Right ventricle myocardium inferior (tissue), 1 donor: ENCODE measurements at regions not wholly inside any gene's neighbourhood (a gene's known extent, or its start where the extent isn't known, plus 50 kb on each side); places are given as distances from the start of the nearest gene placed in this dataset.

Experiments used
- ATAC-seq: fragments of 200-7000 bp; cut with Tn5 transposase; one replicate; pipeline ENCODE4 v1.9.1; 2020; ENCODE audit warnings: mild to moderate bottlenecking, moderate library complexity
- DNase-seq: peaks from one replicate; pipeline ENCODE4 v3.0.0; 2021; ENCODE audit errors: missing footprints
- intact Hi-C: fragments of 100-400 bp; cut with DNase I; formaldehyde crosslinking; loops from one replicate; pipeline ENCODE4 v1.11.0; 2022
- donor health status: DM: no; HTN: yes; CAD: no; lungs with severe emphysema.

DNA sequence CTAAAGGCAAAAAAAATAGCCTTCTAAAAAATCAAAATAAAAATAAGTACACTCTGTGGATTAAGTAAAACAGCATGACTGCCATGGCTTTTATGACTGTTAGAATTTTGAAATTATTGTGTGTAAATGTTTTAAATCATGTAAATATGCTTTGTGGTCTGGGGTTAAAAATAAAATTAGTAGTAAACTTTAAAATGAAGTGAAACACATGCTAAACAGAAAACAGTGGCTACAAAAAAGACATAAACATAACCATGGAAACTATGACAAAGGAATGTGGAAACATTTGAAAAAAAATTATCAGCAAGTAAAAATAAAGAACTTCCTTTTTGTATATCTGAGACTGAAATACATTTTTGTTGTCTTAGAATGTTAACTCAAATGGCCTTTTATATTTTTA lies 134.5 kb upstream of the SPEF2 start:
- no peak for ATAC-seq

DNA sequence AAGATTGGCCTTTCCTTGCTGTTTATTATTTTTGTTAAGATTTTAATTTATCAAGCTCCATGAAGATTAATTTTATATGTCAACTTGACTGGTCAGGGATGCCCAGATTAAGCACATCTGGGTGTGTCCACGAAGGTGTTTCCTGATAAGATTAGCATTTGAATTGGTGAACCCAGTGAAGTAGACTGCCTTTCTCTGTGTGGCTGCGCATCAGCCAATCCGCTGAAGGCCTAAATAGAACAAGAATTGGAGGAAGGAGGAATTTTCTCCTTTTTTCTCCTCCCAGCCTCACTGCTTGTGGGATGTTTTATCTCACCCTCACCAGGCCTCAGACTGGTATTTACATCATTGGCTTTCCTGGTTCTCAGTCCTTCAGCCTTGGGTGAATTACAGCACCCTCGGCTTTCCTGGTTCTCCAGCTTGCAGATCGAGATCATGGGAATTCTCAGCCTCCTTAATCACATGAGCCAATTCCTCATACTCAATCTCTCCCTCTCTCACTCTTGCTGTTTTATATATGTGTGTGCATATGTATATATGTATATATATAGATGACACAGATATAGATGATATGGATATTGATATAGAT lies 135.4 kb upstream of the SPEF2 start:
- DNase-seq = no peak
- ATAC-seq = no peak
- intact Hi-C loops = no loop called here

More for the DNA sequence above, 134.5 kb upstream of the SPEF2 start:
- DNase-seq = no peak
- intact Hi-C loops = no loop called here

DNA sequence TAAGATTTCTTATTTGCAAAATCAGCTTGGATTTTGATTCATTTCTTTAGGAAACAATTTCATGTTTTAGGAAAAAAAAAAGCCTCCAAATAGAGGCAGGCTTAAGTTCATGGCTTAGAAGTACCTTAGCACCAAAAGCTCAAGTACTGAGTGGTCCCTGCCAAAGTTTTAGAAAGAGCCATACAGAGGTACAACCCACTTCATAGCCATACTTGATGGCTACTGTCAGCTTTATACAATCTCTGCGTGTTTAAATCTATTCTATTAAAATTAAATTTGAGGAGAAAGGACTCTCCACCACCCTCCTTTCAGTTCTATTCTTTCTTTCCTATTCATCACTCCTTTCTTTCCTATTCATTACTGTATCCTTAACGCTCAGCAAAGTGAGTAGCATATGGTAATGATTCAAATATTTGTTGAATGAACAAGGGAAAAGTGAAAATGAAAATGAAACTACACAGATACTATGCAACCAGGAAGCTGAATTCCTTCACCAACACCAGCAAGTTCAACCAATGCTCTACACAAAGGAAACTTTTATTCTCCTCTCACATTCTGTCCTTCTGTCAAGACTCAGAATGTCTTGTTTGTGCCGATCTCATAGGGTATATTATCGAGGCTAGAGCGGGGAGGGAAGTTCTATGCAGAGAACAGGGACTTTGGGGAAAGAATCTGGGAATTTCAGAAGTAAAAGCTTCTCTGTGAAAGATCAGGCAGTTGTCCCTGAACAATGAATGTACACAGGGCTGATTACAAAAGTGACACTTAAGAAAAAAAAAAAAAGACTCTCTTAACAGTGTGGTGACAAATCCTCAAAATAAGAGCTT lies 138.6 kb upstream of the SPEF2 start:
- intact Hi-C loops = no loop called here
- peak; percentile 16 for ATAC-seq
- DNase-seq = no peak

DNA sequence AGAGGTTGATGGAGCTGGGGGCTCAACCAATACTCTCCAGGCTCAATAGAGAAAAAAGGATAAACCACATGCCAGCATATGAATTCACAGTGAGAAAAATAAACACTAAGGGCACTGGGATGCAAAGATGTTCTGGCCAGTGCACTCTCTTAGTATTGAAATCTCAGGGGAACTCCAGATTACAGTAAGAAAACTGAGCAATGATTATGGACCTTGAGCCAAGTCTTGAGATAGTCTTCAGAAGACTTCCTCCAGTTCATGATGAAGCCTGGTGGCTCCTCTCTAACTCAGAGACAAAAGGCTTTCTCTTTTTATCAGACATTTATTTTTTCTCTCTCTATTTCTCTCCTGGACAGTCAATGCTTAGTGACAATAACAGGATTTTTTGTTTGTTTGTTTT lies 139.8 kb upstream of the SPEF2 start:
- intact Hi-C loops = no loop called here
- DNase-seq (no peak), ATAC-seq (no peak)

DNA sequence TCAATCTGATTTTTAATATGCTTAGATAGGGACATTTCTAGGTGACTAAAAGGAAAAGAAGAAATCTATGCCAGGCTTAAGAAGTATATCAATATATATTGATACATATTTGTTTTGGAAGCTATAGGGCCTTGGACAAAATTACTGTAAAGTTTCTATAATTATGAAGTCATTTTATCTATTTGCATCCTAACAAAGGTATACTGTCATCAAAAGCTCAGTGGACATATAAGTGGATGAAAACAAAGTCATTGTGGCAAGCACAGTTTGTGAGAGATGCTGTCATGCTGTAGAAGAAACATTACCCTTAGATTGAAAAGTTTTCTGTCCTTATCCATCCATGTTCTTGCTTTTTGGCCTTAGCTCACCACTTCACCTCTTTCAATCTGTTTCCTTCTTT lies 140.3 kb upstream of the SPEF2 start:
- no peak for DNase-seq
- intact Hi-C loops = no loop called here
- ATAC-seq = no peak

DNA sequence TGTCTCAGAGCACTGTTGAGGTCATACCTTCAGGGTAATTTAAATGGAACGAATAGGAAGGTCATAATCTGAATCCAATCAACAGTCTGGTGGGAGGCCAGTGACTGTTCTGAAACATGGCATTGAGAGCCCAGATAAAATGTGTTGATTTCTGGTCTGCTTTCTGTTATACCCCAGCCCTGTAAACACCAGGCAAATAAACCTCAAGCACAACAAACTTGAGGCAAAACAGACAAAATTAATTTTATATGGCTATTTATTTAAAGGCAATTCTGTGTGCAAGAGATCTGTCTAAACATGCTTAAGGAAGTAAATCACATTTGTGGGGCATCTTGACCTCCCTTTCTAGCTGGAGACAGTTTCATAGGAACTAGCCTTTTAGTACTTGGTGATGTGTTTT lies 140.9 kb upstream of the SPEF2 start:
- DNase-seq = no peak

DNA sequence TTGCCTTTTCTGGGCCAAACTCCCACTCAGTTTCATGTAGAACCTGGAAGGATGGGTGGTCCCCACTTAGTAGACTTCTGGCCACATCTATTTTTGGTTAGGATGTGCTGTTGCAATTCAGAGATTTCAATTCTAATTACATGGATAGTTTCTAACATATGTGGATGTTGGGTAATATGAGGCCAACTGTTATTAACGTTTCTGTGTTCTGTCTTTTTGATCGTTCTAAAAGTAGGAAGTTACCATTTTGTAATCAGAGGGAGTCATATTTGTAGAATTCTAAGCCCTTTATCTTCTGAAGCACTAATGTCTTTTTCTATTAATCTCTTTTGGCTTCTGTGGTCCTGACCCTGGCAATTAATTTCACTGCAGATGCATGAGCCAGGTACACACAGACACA lies 141.6 kb upstream of the SPEF2 start:
- intact Hi-C loops = no loop called here
- DNase-seq (no peak), ATAC-seq (no peak)

More for the DNA sequence above, 140.9 kb upstream of the SPEF2 start:
- ATAC-seq = no peak
- intact Hi-C loops = no loop called here

DNA sequence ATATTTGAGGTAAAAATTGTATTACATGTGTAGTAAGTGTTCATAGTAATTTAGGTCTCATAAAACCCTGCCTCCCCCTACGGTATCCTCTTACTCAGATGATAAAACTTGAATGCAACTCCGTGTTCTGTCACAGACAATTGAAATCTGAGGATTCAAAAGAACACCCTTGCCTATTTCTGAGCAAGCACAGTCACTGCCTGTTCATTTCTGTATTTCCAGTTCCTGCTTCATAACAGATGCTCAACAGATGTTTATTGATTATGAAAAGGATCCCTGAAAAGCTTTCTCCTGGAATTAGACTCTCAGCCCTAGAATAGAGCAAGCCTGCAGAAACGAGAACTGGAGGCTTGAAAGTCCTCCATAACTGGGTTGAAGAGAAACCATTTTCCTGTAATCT lies 144.1 kb upstream of the SPEF2 start:
- DNase-seq (no peak), ATAC-seq (no peak)
- intact Hi-C loops = no loop called here

DNA sequence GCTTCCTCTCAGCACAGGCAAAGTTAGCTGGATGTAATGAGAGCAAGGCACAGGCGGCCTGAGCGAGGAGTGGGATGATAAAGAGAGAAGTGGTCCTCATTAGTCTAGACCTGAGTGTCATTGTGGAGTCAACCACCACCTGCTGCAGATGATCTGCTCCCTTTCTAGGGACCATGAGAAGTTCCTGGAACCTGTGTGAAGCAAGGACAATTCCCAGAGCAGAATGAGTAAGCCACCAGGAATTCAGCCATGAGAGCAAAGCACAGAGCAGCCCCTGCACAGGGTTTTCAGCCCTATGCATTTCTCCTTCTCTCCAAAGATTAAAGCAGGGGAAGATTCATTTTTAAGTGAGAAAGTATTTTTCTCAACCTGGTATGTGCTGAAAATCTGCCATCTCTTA lies 146.8 kb upstream of the SPEF2 start:
- no peak for ATAC-seq
- intact Hi-C loops = no loop called here
- DNase-seq = no peak

DNA sequence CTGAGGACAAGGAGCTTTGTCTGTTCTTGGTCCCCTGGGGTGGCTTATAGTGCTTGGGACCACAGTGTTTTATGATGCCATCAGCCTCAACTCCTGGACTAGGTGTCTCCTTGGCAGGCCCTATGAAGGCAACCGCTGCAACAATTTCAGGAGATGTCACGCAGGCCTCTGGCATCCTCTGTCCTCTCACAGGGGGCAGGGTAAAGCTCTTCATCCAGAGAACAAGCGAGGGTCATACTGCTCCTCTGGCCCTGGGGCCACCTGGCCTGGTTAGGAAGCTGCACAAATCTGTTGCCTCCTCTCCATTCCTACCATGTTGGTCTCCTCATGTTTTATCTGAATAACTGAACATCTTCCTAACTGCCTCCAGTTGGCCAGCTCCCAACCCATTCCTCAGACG lies 148.9 kb upstream of the SPEF2 start:
- no peak for DNase-seq
- intact Hi-C loops = no loop called here
- ATAC-seq = no peak

DNA sequence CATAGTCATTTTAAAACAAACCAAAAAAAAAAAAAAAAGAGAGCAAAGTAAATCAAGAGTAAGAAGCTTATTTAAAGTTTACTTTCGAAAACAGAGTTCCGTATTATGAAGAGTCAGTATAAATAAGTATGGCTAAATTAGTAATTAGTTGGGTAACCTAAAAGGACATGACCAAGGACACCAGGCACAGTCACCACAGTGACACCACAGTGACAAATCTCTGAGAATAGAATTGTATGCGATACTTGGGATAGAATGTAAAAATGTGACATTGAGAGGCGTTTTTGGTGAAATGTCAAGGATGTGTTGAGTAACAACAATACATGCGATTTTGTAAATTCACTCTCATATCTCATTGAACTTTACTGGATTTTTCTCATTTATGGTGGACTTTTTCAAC lies 150.9 kb upstream of the SPEF2 start:
- no peak for ATAC-seq
- intact Hi-C loops = no loop called here
- DNase-seq = no peak

DNA sequence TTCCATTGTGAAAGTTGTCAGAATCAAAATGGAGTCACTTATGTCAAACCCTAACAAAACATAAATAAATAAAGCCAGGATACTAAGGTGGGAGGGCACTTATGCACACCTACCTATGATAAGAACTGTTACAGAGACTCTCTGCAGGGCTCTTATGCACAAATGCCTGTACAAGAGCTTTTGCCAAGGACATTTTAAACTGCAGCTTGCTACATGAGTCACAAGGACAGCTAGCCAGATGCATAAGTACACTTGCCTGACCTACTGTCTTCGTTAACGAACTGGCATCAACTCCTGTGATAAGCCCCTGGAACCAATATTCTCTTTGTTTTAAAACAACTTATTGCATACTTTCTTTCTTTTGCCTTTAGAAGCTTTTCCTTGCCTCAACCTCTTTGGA lies 152.9 kb upstream of the SPEF2 start:
- intact Hi-C loops = no loop called here
- DNase-seq (no peak), ATAC-seq (no peak)

DNA sequence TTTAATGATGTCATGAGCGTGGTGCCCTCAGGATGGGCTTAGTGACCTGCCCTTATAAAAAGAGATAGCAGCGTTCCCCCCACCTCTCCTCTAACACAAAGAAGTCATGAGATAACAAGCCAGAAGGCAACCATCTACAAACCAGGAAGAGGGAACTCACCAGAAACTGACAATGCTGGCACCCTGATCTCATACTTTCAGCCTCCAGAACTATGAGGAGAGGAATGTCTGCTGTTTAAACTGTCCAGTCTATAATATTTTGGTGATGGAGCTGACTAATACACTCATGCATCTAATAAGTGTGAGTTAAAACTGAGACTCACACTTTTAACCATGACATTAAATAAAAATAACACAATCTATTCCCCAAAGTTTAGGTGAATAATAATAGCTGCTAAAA lies 156.1 kb upstream of the SPEF2 start:
- DNase-seq = no peak
- ATAC-seq = no peak
- intact Hi-C loops = no loop called here

DNA sequence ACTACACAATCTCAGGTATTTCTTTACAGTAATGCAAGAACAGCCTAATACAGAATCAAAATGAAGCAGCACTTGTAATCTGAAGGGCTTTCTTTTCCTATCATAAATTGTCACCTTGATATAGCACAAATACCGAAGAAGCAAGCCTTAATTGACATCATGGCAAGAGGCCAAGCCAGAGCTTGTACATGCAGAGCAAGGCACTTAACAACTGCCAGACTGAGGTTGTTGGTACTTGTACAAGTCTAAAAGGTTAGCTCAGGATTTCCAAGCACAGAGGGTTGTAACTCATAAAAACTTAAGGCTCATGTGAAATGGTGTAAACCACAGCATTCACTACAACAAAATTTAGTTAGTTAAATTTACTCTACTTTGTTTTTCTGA lies 158.8 kb upstream of the SPEF2 start:
- no peak for DNase-seq
- intact Hi-C loops = no loop called here
- ATAC-seq = peak; percentile 28

DNA sequence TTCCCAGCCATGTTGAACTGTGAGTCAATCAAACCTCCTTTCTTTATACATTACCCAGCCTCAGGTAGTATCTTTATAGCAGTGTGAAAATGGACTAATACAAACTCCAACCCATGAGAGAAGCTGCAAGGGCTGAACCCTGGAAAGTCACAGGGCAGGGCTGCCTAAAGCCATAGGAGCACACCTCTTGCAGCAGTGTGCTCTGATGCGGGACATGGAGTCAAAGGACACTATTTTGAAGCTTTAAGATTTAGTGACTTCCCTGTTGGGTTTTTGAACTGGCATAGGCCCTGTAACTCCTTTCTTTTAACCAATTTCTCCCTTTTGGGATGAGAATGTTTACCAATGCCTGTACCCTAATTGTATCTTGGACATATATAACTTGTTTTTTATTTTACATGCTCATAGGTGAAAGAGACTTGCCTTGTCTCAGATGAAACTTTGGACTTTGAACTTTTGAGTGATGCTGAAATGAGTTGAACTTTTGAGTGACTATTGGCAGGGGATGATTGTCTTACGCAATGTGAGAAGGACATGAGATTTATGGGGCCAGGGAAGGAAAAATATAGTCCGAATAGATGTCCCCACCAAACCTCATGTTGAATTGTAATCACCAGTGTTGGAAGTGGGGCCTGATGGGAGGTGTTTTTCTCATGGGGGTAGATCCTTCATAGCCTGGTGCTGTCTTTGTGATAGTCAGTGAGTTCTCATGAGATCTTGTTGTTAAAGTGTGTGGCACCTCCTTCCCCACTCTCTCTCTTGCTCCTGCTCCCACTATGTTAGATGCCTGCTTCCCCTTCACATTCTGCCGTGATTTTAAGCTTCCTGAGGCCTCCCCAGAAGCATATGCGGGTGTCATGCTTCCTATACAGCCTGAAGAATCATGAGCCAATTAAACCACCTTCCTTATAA lies 159.5 kb upstream of the SPEF2 start:
- intact Hi-C loops = no loop called here
- peak; percentile 20 for ATAC-seq
- DNase-seq = no peak

DNA sequence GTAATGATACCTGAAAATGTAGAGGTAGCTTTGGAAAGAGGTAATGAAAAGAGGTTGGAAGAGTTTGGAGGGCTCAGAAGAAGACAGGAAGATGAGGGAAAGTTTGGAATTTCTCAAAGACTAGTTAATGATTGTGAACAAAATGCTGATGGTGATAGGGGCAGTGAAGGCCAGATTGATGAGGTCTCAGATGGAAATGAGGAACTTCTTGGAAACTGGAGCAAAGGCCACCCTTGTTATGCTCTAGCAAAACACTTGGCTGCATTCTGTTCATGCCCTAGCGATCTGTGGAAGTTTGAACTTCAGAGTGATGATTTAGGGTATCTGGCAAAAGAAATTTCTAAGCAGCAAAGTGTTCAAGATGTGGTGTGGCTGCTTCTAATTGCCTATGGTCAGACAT lies 161.2 kb upstream of the SPEF2 start:
- ATAC-seq (no peak), DNase-seq (no peak)
- intact Hi-C loops = no loop called here

DNA sequence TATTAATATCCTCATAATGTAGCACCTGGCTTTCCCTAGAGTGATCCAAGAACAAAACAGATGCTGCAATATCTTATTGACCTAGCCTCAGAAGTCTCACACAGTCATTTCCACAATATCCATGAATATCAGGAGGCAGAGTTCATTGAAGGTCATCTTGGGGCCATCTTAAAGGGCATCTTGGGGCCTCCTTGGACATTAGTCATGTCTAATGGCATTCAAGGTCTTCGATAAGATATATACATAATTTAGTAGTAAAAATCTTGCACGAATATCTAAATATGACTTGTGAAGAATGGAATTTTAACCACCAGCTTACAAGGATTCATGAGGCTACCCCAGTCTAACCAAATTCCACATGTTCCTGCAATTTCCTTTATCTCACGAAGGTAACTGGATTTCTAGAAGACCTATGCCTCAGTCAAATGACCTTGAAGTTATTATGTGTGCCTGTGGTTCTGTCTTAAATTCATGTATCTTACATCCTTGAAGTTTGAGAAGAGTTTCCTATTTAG lies 163.6 kb upstream of the SPEF2 start:
- ATAC-seq = no peak
- intact Hi-C loops = no loop called here
- DNase-seq = no peak

DNA sequence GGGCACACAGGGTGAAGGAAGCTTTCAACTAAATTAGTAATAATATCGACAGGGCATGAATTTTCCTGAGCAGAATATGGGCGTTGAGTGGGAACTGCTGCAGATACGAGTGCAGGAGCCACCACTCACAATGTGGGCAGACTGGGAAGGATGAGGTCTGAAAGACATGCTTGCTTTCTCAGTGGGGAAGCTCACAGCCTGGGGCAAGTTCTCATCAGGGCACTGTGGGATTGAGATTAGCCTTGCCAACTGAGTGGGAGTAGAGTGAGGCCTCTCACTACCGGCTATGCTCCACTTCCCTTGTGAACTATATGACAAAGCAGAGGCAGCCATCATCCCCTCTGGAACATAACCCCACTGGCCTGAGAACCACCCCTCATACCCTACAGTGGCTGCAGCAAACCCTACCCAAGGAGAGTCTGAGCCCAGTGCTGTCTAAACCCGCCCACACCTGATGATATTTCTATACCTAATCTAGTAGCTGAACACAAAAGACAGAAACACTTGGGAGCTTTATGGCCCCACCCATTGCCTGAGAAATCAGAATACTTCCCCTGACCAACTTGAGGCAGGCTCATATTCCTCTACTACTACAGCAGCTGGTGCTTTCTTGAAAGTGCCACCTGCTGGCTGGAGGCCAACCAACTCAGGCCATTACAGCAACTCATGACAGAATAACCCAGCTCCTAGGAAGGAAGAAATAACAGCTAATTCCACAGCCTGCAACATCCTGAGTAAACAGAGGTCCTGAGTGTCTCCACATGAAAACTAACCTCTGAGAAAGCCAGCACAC lies 173.7 kb upstream of the SPEF2 start:
- intact Hi-C loops = no loop called here
- ATAC-seq = no peak
- DNase-seq = peak; percentile 16
